Spleen (tissue), 11 donors: ENCODE measurements at regions not wholly inside any gene's neighbourhood (a gene's known extent, or its start where the extent isn't known, plus 50 kb on each side); places are given as distances from the start of the nearest gene placed in this dataset.

Experiments used
- DNase-seq: peaks from one replicate; pipeline ENCODE4 v3.0.0-alpha.2; 2020
- H3K27ac ChIP-seq, 8 donors: fragments of 200-600 bp; sonication (generic) in 7 of 8; 1 replicate in 4 of 8; 2 replicates in 4 of 8; pipeline versions ENCODE4 v1.5.0 to v1.8.0; 2016 to 2021; ENCODE audit warnings: inconsistent platforms in 4 of 8, mild to moderate bottlenecking in 4 of 8, moderate library complexity in 1 of 8
- H3K27me3 ChIP-seq, 7 donors: fragments of 200-600 bp; sonication (generic) in 6 of 7; replicated peaks in 1 of 7; 1 replicate in 4 of 7; 2 replicates in 3 of 7; pipeline versions ENCODE4 v1.5.0 to v1.8.0; 2016 to 2021; ENCODE audit warnings: inconsistent platforms in 3 of 7, mild to moderate bottlenecking in 1 of 7
- H3K36me3 ChIP-seq, 6 donors: fragments of 200-600 bp; sonication (generic) in 5 of 6; 1 replicate in 4 of 6; 2 replicates in 2 of 6; pipeline versions ENCODE4 v1.5.0 to v1.8.0; 2016 to 2021; ENCODE audit warnings: inconsistent platforms in 2 of 6
- H3K4me1 ChIP-seq, 6 donors: fragments of 200-600 bp; sonication (generic) in 5 of 6; 1 replicate in 3 of 6; 2 replicates in 3 of 6; pipeline versions ENCODE4 v1.5.0 to v1.8.0; 2016 to 2021; ENCODE audit warnings: inconsistent platforms in 3 of 6
- H3K4me3 ChIP-seq, 8 donors: fragments of 200-600 bp; sonication (generic) in 7 of 8; 1 replicate in 4 of 8; 2 replicates in 4 of 8; pipeline versions ENCODE4 v1.5.0 to v1.8.0; 2016 to 2021; ENCODE audit warnings: inconsistent platforms in 4 of 8, mild to moderate bottlenecking in 4 of 8, moderate library complexity in 2 of 8
- H3K9me3 ChIP-seq, 8 donors: fragments of 200-600 bp; sonication (generic) in 7 of 8; 1 replicate in 4 of 8; 2 replicates in 4 of 8; pipeline versions ENCODE4 v1.5.0 to v1.8.0; 2016 to 2021; ENCODE audit warnings: inconsistent platforms in 4 of 8
- POLR2A ChIP-seq, 3 donors: fragments of 450-650 bp; IDR thresholded peaks; one replicate each; pipeline ENCODE4 v1.5.1; 2017; ENCODE audit warnings: antibody characterized with exemption in 3 of 3, mild to moderate bottlenecking in 1 of 3
- POLR2AphosphoS5 ChIP-seq, 3 donors: sonication (generic); formaldehyde crosslinking; IDR thresholded peaks; one replicate each; pipeline ENCODE4 v1.5.1; 2017; ENCODE audit warnings: antibody characterized with exemption in 3 of 3
- WGBS, 5 donors: extraction: QIAGEN DNeasy Blood & Tissue Kit in 3 of 5; methylation state at CpG; one replicate each; pipeline versions ENCODE4 v1.1.5 to v1.1.7; 2013 to 2018; 5-methylcytosine and 5-hydroxymethylcytosine counted together
- intact Hi-C: fragments of 100-400 bp; cut with DNase I; formaldehyde crosslinking; loops from one replicate; pipeline ENCODE4 v1.15.0; 2023; ENCODE audit warnings: low total_unique reads
- TF ChIP-seq, protein P1 (sequence below), 11 experiments: fragments of 200-600 bp in 7 of 11; fragments of 450-650 bp in 4 of 11; sonication (generic) in 4 of 11; IDR thresholded peaks in 8 of 11; conservative IDR thresholded peaks in 3 of 11; 1 replicate in 7 of 11; 2 replicates in 4 of 11; pipeline versions ENCODE4 v1.4.0 to v1.8.0; 2016 to 2021; ENCODE audit warnings: antibody characterized with exemption in 11 of 11, inconsistent platforms in 4 of 11, mild to moderate bottlenecking in 1 of 11
- donor health status: healthy with polysubstance abuse.
- donor health status: DM: no; HTN: no; CAD: no; lungs with moderate emphysema.
- donor health status: DM: no; HTN: no; CAD: no.
- donor health status: Bipolar disorder and iron deficiency.
- donor health status: healthy.
- donor health status: DM: no; HTN: no; CAD: no.
- donor health status: DM: yes; HTN: yes; CAD: no.

GRCh38 chr19:34104557-34104956, 67.7 kb upstream of the LSM14A start:
- Histone ChIP-seq H3K36me3 (no peaks in the 10 kb centered on the region), H3K4me3 (no peak overlapping the region), H3K4me1 (peaks cover 0 to 9% (median 0%) of the 10 kb centered on the region in 6 donors), H3K27me3 (no peaks in the 10 kb centered on the region), H3K27ac (no peak overlapping the region), H3K9me3 (no peaks in the 10 kb centered on the region)
- no peak for TF ChIP-seq POLR2A (IDR thresholded peaks at IDR 0.05)
- no peak for TF ChIP-seq POLR2AphosphoS5 (IDR thresholded peaks at IDR 0.05)
- TF ChIP-seq, protein P1, sequence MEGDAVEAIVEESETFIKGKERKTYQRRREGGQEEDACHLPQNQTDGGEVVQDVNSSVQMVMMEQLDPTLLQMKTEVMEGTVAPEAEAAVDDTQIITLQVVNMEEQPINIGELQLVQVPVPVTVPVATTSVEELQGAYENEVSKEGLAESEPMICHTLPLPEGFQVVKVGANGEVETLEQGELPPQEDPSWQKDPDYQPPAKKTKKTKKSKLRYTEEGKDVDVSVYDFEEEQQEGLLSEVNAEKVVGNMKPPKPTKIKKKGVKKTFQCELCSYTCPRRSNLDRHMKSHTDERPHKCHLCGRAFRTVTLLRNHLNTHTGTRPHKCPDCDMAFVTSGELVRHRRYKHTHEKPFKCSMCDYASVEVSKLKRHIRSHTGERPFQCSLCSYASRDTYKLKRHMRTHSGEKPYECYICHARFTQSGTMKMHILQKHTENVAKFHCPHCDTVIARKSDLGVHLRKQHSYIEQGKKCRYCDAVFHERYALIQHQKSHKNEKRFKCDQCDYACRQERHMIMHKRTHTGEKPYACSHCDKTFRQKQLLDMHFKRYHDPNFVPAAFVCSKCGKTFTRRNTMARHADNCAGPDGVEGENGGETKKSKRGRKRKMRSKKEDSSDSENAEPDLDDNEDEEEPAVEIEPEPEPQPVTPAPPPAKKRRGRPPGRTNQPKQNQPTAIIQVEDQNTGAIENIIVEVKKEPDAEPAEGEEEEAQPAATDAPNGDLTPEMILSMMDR (IDR thresholded peaks at IDR 0.05 in 8 of 11, conservative IDR thresholded peaks at IDR 0.05 in 3 of 11), result no peak
- no peak for DNase-seq
- intact Hi-C loops, result no loop called here
- 48 to 54% (median 51%) methylated on average over 5 of the region's 5 CpGs for WGBS, 5 donors

DNA sequence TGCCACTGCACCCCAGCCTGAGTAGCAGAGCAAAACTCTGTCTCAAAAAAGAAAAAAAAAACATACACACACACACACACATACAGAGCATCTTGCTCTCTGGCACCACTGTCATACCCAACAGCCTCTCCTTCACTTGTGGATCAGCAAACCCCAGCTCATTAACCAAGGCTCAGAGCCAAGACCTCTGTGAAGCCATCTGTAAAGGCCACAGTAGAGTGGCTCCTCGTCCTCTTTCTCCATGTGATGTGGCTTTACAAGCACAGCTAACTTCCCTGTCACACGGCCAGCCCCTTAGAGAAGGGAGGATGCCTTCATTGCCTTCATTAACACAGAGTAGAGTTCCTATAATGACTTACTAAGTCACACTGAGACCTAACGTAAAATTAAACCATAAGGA, 62.7 kb upstream of the LSM14A start:
- no peaks in the 10 kb centered on the region for H3K36me3 ChIP-seq
- no peak for TF ChIP-seq POLR2AphosphoS5 (IDR thresholded peaks at IDR 0.05)
- TF ChIP-seq POLR2A (IDR thresholded peaks at IDR 0.05), result no peak
- TF ChIP-seq, protein P1 (IDR thresholded peaks at IDR 0.05 in 8 of 11, conservative IDR thresholded peaks at IDR 0.05 in 3 of 11), result no peak
- DNase-seq, result no peak
- no peak overlapping the region for H3K27ac ChIP-seq
- H3K9me3 ChIP-seq, result no peaks in the 10 kb centered on the region
- H3K4me3 ChIP-seq, result no peak overlapping the region
- intact Hi-C loops, result no loop called here
- peaks cover 0 to 18% (median 0%) of the 10 kb centered on the region in 7 donors for H3K27me3 ChIP-seq
- H3K4me1 ChIP-seq, result peaks cover 0 to under 1% (median 0%) of the 10 kb centered on the region in 6 donors
- WGBS, 5 donors, result 27 to 42% (median 36%) methylated on average over 3 of the region's 3 CpGs

DNA sequence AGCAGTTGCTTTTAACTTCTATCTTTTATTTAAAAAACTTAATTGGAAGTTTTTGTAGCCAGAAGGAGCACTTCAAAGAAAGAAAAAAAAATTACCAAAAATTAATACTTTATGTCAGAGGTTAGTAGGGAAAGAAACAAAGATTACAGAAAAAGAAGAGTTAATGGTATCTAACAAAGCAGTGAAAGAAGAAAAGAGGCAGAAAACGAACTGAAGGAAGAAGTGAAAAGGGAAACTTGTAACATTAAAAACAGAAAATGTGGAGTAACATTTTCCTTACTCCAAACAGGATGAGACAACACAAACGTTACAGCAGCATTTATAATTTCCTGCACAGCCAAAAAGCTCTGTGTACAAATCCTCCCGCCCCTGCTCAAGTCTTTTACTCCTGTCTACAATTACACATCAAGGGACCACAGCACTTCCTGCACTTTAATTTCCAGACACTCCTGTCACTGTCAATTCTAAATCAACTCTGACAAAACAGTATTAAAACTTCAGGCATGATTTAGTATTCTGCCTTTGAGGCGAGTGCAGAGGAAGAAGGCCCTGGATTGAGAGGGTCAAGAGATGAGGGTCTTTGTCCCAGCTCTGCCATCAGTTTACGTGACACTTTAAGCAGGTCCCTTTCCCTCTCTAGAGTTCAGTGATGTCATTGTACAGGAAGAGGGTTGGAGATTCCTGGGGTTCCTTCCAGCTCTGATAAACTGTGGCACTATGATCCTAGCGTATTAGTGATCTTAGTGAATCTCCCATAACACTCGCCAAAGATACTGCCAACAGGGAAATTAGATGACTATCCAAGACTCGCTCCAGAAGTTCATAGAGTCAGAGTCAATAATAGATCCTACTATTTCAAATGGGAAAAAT, 53.2 kb upstream of the LSM14A start:
- DNase-seq, result no peak
- Histone ChIP-seq H3K4me3 (no peak overlapping the region), H3K9me3 (no peaks in the 10 kb centered on the region), H3K27me3 (peaks cover 0 to 14% (median 0%) of the 10 kb centered on the region in 7 donors), H3K27ac (no peak overlapping the region), H3K36me3 (no peaks in the 10 kb centered on the region), H3K4me1 (peaks cover 0 to 8% (median 0%) of the 10 kb centered on the region in 6 donors)
- TF ChIP-seq POLR2A (IDR thresholded peaks at IDR 0.05), result no peak
- TF ChIP-seq, protein P1 (IDR thresholded peaks at IDR 0.05 in 8 of 11, conservative IDR thresholded peaks at IDR 0.05 in 3 of 11), result no peak
- TF ChIP-seq POLR2AphosphoS5 (IDR thresholded peaks at IDR 0.05), result no peak
- intact Hi-C loops, result no loop called here
- WGBS, 5 donors, result 37 to 45% (median 40%) methylated on average over 8 of the region's 8 CpGs

DNA sequence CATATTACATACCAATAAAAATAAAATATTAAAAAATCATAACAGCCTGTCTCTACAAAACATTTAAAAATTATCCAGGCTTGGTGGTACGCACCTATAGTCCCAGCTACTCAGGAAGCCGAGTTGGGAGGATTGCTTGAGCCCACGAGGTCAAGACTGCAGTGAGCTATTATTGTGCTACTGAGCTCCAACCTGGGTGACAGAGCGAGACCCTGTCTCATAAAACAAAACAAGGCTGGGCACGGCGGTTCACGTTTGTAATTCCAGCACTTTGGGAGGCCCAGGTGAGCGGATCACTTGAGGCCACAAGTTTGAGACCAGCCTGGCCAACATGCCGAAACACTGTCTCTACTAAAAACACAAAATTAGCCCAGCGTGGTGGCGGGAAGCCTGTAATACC, 52.2 kb upstream of the LSM14A start:
- H3K4me3 ChIP-seq, result no peak overlapping the region
- WGBS, 5 donors, result 89 to 93% (median 91%) methylated on average over 11 of the region's 11 CpGs
- TF ChIP-seq POLR2AphosphoS5 (IDR thresholded peaks at IDR 0.05) (no peak), POLR2A (IDR thresholded peaks at IDR 0.05) (no peak)
- TF ChIP-seq, protein P1 (IDR thresholded peaks at IDR 0.05 in 8 of 11, conservative IDR thresholded peaks at IDR 0.05 in 3 of 11), result no peak
- no peaks in the 10 kb centered on the region for H3K36me3 ChIP-seq
- H3K4me1 ChIP-seq, result peaks cover 0 to 8% (median 0%) of the 10 kb centered on the region in 6 donors
- intact Hi-C loops, result no loop called here
- H3K9me3 ChIP-seq, result no peaks in the 10 kb centered on the region
- peaks cover 0 to 13% (median 0%) of the 10 kb centered on the region in 7 donors for H3K27me3 ChIP-seq
- H3K27ac ChIP-seq, result no peak overlapping the region
- no peak for DNase-seq
